ENCODE measurements at regions not wholly inside any gene's neighbourhood (a gene's known extent, or its start where the extent isn't known, plus 50 kb on each side); places are given as distances from the start of the nearest gene placed in this dataset.

DNA sequence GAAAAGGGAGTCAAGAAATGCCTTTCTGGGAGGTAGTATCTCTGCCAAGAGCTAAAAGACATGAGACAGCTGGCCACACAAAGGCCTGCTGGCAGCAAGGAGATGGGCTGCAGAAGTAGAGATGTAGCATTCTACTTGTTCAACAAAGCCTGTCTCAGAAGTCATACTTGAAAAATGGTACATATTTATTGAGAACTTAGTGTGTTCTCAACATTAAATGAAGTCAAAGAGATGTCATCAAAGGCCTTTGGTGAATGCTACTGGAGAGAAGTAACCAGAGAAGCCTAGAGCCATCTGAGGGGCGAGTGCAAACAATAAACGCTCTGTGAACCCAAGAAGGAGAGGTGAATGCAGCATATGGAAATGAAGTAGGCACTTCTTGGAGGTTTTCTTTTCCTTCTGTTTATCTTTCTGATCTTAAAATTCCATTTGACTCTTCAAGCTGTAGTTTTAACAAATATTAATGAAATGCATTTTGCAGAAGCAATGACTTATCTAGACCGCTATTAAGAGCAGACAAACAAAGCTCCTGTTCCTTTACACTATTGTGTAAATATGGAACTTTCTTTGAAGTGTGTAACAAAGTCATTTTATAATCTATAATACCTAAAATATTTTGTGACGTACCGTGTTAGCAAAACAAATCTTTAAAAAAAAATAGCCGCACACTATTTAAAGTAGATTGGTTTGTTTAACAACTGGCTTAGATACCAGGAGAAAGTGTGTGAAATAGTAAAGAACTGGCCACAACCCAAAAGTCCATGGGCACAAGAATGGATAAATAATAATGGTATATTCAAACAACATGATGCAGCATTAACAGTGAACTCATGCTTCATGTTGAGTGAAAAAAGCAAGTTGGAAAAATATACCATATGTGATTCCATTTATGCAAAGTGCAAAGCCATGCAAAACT, 70.2 kb downstream of the ZNF608 start (continued):
- TF ChIP-seq RERE (CRISPR knock-in tag; IDR thresholded peaks at IDR 0.05; ENCODE audit: borderline replicate concordance) = no peak

DNA sequence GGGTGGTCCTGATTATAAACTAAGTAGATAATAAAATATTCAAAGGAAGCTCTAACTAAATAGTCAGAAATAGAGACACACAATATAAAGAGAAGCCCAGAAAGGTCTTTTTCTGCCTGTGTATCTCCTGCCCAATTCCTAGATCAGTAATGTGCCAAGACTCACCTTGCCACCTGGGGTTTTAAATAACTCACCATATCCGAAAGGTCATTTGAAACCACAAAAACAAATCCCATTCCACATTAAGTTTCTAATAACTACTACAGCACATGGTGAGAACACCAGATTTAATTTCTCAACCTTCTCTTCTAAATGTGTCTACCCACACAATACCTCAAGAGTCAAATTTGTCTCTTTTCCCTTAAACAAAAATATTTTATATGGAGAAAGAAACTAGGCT, 75.2 kb downstream of the ZNF608 start:
- H3K9ac ChIP-seq (ENCODE audit: insufficient read depth in 1 of 2, low read depth in 2 of 2, low read length in 2 of 2) = no peak overlapping the region
- H4K20me1 ChIP-seq (replicated peaks; ENCODE audit: control insufficient read depth, insufficient read depth, low read length) = no peaks in the 10 kb centered on the region
- no peak overlapping the region for H3K4me3 ChIP-seq
- H3K27ac ChIP-seq (ENCODE audit: extremely low read depth, low read depth, low read length) = no peak overlapping the region
- no peaks in the 10 kb centered on the region for H3K36me3 ChIP-seq (ENCODE audit: control insufficient read depth, insufficient read depth, low read length)
- 100% methylated on average over 1 of the region's 1 CpG for WGBS (ENCODE audit: insufficient coverage, low coverage, missing lambda C conversion rate)
- no peak overlapping the region for H3K4me2 ChIP-seq (ENCODE audit: insufficient read depth, low read length)
- ChIA-PET POLR2A (interaction anchor here (0.6 to 2.3 kb wide), 4 partner anchors 9 to 16 kb away, joined by 3 to 10 read pairs (median 5); no protein-coding TSS in a partner anchor), CTCF (ENCODE audit: low intra/inter-chr PET ratio) (no interaction called here)
- no peaks in the 10 kb centered on the region for H3K9me1 ChIP-seq (ENCODE audit: control insufficient read depth, insufficient read depth, low read length)
- no peak for ATAC-seq
- peaks cover 2 to 9% of the 10 kb centered on the region in 2 experiments; a peak in 4 of 5 replicates for H3K4me1 ChIP-seq (replicated peaks in 1 of 2; ENCODE audit: control insufficient read depth in 2 of 2, insufficient read depth in 2 of 2, low read length in 2 of 2)
- DNase-seq (ENCODE audit: extremely low read depth in 1 of 4, low spot score in 3 of 4) = no peak
- intact Hi-C loops (cut with micrococcal nuclease) (no loop called here), in situ Hi-C loops (cut with MboI) (no loop called here)
- TF ChIP-seq TBP (optimal IDR thresholded peaks at IDR 0.05; ENCODE audit: low read depth, low read length) = peak; percentile 65
- TF ChIP-seq, protein P1, sequence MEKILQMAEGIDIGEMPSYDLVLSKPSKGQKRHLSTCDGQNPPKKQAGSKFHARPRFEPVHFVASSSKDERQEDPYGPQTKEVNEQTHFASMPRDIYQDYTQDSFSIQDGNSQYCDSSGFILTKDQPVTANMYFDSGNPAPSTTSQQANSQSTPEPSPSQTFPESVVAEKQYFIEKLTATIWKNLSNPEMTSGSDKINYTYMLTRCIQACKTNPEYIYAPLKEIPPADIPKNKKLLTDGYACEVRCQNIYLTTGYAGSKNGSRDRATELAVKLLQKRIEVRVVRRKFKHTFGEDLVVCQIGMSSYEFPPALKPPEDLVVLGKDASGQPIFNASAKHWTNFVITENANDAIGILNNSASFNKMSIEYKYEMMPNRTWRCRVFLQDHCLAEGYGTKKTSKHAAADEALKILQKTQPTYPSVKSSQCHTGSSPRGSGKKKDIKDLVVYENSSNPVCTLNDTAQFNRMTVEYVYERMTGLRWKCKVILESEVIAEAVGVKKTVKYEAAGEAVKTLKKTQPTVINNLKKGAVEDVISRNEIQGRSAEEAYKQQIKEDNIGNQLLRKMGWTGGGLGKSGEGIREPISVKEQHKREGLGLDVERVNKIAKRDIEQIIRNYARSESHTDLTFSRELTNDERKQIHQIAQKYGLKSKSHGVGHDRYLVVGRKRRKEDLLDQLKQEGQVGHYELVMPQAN (IDR thresholded peaks at IDR 0.05; ENCODE audit: borderline replicate concordance) = no peak
- BruUV-seq (replicated peaks) = no TSS peak
- FAIRE-seq = no peak
- H2AFZ ChIP-seq (ENCODE audit: low read depth, low read length) = no peak overlapping the region
- no peaks in the 10 kb centered on the region for H3K27me3 ChIP-seq (ENCODE audit: control insufficient read depth in 2 of 2, insufficient read depth in 2 of 2, low read length in 2 of 2)
- no peaks in the 10 kb centered on the region for H3K79me2 ChIP-seq (ENCODE audit: control insufficient read depth, insufficient read depth, low read length)
- no peaks in the 10 kb centered on the region for H3K9me3 ChIP-seq (replicated peaks; ENCODE audit: control insufficient read depth, insufficient read depth, low read depth, low read length)

Data from K562 (cell line).